ENCODE measurements at regions not wholly inside any gene's neighbourhood (a gene's known extent, or its start where the extent isn't known, plus 50 kb on each side); places are given as distances from the start of the nearest gene placed in this dataset.

- TF ChIP-seq CTCF (conservative IDR thresholded peaks at IDR 0.05), result no peak
- no peak for TF ChIP-seq EZH2 (IDR thresholded peaks at IDR 0.05; ENCODE audit: low read depth)
Measured at GRCh38 chrX:69284491-69284890, 119.2 kb upstream of the PJA1 start.

All from PC-9 (cell line).